Fibroblast of peridontal ligament (primary cell): ENCODE measurements at regions not wholly inside any gene's neighbourhood (a gene's known extent, or its start where the extent isn't known, plus 50 kb on each side); places are given as distances from the start of the nearest gene placed in this dataset.
"Not testable (repeated sequence)": the region's sequence is repeated elsewhere in the genome, so short reads cannot be mapped to it uniquely, and the experiment has no call there.

Experiments used
- DNase-seq: peaks from one replicate; pipeline ENCODE4 v3.0.0-alpha.2; 2010; ENCODE audit errors: extremely low read depth

DNA sequence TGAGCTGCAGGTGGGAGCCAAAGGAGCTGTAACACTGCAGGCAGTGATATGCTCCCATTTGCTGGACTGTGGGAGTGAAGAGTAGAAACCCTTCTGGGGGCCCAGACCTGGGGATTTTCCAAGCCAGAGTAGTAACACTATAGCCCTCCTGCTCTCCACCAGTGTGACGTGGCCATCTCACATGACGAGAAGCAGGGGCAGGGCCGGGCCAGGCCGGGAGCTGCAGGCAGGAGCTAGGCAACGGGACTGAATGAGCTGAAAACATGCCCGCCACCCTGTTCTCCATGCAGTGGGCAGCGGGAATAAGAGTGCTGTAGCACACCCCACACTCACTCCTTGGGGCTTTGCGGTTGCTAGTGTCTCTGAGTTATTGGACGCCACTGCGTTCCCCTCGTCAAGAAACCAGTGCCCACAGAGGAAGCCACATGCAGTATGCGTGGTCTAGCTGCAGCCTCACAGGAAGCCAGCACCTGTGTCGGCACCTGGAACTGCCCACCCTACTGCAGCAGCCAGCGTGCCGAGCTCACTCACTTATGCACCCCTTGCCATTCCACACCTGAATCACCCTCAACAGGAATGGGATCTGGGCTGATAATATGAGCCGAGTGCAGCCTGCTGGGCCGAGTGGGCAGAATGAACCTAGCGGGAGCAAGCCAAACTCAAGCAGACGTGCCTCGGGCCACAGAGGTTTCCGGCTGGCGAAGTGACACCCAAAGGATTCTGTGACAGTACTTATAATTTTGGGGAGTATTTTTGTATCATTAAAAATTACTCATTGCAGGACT lies 1389.6 kb downstream of the KCNT2 start:
- no peak for DNase-seq

DNA sequence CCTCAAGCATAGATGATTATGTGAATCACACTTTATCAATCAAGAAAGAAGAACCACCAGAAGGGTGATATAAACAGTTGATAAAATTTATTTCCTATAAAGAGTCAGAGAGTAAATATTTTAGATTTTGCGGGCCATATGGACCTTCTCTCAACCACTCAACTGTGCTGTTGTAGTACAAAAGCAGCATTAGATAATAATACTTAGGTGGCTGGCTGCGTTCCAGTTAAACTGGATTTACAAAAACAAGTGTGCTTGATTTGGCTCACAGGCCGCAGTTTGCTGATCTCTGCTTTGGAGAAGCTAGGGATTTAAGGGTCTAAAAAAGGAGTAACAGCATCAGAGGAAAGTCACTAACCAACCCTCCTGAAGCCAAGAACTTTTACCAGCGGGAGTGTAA lies 1406.0 kb downstream of the KCNT2 start:
- DNase-seq, result no peak

DNA sequence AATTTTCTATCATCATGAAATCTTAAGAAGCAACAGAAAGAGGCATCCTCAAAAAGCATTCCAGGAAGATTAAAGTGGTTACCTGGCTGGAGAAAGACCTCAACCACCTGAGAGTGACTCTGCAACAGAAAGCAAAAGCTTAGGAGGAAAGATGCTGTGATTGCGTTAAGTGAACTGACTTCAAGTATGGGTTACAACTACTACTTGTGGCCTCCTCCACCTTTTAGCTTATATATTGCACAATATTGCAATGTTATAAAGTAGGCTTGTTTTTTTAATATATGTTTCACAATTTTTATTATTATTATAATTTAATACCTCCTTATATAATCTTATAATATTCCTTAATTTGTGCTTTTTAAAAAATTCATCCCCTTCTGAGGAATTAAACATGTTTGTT lies 1407.5 kb downstream of the KCNT2 start:
- no peak for DNase-seq

DNA sequence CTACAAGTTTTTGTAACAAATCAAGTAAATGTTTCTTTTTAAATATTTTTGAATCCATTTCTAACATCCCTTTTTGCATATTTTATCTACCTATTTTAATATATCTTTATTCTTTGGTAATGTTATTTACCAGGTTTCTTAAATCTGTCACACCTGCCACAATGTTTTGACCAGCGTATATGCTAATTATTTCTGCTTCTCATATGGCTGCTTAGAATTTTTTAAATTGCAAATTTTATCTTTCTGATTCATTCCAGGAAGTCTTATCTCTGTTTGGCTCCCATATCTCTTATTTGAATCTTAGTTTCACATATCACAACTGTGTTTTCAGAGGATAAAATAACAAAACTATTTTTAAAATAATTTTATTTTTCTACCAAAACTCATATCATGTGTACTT lies 1411.1 kb downstream of the KCNT2 start:
- DNase-seq, result no peak

DNA sequence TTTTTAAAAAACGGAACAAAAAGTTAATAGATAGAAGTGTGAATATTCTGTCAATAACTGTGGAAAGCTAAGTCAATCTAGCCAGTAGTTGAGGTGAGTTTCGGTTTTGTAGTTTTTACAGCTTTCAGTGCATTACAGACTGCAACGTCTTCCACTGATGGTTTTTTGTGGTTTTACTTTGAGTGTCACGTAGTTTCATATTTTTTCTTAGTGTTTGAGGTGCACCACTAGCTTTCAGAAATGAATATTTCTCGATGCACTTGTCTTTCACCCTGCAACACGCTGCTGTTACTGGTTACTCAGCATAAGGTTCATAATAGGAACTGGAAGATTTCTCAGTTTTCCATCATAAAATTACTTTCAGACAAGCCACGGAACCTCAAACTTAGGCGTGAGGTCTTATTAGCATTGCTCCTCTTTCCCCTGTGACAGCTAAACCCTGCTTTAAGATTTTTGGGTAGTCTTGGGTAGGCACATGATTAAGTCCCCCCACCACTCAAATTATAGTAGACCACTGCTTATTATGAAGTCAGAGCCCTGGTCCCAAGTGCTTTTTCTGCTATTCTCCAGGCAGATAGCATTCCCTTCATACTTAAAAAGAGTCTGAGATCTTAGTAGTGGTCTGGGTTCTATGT lies 1412.7 kb downstream of the KCNT2 start:
- DNase-seq, result no peak

DNA sequence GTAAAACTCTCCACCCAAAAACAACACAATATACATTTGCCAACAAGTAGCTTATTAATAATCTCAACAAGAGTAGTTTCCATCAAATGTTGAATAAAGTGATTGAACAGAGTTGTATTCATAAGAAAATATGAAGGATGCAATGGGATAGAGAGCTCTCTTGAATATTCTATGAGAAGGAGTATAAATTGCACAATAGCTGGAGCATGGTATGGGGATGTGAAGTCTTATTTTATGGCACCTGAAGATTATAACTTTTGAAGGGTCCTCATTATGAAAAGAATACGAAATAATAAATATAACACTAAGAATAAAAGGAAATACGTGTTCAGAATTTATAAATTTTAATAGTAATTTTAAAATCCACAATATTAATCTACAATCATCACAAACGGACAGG lies 1415.1 kb downstream of the KCNT2 start:
- no peak for DNase-seq

DNA sequence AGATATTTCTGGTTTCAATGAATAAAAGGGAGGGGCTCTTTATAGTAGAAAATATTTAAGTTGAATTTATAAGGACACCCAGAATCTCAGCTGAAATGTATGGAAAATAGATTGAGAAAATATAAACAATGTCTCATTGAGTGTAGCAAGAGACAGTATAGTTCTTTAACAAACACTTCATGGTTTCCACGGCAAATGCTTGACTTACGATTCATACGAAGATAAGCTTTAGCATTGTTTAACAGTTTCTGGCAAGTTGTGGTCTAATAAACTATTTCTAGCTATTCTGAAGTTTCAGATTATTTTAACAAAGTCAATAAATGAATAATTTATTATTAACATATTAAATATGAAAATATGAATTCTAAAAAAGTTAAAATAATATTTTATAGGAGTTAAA lies 1419.4 kb downstream of the KCNT2 start:
- DNase-seq, result no peak

DNA sequence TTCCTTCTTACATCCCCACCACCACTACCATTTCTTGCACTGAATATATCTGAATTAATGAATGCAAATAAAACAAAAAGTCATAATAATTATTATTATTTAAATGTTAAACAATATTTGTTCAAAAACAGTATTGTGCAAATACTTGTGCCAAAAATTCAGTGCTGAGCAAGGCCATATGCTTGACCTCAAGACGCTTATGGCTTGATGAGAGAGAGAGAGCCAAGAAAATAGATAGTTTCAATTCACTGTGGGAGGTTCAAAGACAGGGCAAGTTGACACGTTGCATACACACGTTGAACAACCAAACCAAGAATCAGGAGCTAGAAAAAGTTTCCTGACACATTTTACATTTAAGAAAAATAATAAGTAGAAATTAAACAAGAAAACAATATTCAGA lies 1421.7 kb downstream of the KCNT2 start:
- no peak for DNase-seq

DNA sequence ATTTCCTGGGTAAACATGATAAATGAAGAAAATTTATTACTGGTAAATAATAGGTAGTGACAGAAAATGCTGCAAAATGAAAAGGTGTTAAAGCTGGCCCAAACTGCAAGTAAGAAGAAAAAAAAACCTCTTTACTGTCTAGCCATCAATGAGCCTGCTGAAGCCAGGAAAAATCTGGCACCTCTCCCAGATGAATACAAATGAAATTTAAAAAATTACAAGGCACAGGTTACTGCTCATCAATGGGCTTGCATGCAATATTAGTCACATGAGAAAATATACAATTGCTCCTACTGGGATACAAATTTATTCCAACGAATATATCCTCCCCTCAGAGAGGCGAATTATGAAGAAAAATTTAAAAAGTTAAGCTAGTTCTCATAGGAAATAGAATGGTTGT lies 1422.5 kb downstream of the KCNT2 start:
- no peak for DNase-seq

DNA sequence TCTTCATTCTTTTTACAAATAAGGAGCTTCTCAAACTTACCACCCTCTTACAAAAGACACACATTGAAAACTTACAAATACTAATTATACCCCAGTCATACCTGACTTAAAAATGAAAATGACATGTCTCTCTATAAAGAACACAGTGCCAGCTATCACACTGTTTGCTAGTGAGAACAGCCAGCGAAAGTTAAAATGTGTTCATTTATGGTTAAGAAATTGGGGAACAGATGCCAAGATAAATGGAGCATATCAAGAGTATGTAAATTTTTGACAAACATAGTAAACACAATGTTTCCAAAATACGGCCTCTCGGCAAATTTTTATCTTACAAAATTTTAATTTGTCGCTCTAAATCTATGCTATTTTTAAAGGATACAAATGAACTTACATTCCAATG lies 1422.9 kb downstream of the KCNT2 start:
- no peak for DNase-seq

DNA sequence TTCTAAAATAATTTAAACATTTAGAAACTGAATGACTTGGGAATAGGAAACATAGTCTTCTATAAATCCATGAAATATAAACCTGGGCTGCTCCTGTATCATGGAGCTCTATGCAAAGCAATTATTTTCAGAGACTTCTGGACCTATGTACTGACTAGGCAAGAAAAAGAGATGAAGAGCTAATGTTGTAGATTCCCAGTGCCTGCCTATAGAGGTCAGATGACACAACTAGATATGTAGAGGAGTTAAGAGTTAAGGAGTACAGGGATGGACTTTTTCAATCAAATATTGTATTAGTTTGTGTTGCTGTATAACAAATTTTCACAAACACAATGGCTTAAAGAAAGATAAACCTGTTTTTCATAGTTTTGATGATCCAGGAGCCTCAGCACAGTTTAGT lies 1434.5 kb downstream of the KCNT2 start:
- DNase-seq, result no peak

DNA sequence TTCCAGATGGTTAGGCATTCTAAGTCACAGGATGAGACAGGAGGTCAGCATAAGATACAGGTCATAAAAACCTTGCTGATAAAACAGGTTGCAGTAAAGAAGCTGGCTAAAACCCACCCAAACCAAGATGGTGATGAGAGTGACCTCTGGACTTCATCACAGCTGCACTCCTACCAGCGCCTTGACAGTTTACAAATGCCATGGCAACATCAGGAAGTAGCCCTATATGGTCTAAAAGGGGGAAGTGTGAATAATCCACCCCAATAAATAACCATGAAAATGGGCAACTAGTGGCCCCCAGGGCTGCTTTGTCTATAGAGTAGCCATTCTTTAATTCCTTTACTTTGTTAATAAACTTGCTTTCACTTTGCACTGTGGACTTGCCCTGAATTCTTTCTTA lies 1448.4 kb downstream of the KCNT2 start:
- DNase-seq, result not testable (repeated sequence)

DNA sequence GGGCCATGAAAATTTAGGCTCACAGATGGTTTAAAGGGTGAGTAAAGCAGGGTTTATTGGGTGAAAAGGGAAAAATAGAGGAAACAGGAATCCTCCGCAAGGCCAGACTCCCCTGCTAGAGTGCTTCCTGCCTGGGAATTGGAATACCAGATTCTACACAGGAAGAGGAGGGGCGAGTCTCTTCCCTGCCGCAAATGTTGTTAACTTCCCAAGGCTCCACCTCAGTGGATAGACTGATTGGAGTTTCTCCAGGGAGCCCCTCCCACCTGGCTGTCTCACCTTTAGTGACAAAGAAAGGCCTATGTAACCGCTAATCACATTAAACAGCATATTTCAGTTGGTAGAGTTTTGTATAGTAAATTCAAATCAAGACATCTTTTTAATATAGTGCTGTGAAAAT lies 1450.1 kb downstream of the KCNT2 start:
- no peak for DNase-seq

DNA sequence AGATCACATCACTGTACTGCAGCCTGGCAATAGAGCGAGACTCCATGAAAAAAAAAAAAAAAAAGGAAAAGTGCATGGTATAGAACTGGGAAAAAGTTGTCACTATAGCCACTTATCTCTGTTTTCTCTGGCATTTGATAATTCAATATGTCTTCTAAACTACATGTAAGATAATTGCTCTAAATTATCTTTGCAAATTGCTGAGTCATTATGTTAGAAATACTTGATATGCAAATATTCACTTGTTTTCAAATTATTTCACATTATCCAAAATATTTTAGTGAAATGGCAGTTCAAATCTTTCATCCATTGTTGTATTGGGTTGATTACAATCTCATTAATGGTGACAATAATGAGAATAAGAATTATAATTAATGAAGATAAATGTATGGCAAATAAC lies 1455.1 kb downstream of the KCNT2 start:
- no peak for DNase-seq

DNA sequence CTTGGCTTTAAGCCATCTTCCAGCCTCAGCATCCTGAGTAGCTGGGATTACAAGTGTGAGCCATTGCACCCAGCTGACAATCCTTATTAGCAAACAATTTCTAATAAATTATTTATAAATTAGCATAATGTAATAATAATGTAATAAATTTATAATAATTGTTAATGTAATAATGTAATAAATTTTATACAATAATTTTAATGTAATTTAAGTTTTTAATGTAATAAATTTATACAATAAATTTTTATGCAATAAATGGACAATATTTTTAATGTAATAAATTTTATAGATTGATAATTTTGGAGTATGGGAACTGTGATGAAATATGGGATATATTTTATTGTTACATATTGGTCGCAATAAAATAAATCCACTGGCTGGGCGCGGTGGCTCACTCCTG lies 1457.5 kb downstream of the KCNT2 start:
- DNase-seq, result no peak

DNA sequence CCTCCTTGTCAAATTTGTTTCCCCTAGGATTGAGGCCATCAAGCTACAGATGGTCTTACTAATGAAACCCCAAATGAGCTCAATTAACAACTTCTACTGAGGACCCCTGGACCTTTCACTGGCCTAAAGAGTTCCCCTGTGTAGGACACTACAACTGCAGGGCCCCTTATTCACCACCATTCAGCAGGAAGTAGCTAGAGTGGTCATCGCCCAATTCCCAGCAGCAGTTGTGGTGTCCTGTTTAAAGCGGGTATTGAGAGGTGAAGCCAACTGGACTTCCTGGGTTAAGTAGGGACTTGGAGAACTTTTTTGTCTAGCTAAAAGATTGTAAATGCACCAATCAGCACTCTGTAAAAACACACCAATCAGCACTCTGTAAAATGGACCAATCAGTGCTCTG lies 1466.9 kb downstream of the KCNT2 start:
- DNase-seq, result no peak

DNA sequence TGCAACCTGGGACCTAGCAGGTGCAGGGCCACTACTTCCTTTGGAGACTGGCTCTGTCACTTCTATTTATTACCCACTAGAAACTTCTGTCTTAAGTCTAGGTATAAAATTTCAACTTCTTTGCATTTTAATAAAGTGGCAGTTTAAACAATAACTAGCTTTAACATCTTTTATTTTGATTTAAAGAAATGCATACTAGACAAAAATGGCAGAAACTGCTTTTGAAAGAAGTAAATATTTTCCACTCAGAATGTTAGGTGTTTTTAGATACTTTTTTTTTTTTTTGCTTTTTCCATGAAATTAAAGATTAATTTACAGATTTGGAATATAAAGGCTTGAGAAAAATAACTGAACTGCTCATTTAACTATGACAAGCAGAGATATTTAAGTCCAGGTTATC lies 1477.6 kb downstream of the KCNT2 start:
- DNase-seq, result no peak

DNA sequence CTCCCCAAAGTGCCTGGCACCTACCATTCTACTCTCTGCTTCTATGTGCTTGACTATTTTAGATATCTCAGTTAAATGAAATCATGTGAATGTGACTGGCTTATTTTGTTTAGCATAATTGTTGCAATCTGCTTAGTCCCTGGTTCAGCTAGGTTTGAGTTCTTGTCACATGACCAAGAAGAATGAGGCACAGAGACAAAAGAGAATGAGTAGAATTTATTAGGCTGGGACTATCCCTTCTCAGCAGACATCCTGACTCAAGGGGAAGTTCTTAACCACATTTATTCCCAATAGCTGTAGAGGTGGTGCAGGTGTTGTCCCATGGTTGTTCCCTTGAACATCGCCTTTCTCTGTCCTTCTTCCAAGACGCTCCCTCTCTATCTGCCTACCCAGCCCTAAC lies 1485.7 kb downstream of the KCNT2 start:
- no peak for DNase-seq

DNA sequence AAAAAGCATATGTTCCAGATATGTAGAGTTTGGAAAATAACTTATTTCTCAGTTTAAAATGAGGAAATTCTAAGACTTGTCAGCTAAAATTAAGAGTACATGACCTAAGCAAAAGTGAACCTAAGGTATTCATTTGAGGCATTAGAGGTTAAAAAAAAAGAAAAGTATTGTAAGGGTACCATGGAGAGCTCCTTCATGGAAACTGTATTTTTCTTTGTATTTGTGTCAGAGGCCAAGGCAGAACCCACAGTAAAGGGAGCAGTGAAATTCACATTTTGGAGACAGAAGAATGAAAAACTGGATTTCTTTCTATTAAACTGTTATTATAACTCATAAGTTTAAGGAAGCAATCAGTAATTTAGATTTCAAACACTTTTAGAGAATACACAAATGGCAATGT lies 1494.8 kb downstream of the KCNT2 start:
- DNase-seq, result peak; percentile 1

DNA sequence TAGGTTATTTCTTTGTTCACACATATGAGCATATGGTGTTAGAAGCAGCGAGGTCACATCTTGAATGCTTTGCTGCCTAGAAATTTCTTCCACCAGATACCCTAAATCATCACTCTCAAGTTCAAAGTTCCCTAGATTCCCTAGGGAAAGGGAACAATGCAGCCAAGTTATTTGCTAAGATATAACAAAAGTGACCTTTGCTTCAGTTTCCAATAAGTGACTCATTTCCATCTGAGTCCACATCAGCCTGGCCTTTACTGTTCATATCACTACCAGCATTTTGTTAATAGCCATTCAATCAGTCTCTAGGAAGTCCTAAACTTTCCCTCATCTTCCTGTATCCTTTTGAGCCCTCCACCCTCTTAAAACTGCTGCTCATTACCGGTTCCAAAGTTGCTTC lies 1502.5 kb downstream of the KCNT2 start:
- no peak for DNase-seq

DNA sequence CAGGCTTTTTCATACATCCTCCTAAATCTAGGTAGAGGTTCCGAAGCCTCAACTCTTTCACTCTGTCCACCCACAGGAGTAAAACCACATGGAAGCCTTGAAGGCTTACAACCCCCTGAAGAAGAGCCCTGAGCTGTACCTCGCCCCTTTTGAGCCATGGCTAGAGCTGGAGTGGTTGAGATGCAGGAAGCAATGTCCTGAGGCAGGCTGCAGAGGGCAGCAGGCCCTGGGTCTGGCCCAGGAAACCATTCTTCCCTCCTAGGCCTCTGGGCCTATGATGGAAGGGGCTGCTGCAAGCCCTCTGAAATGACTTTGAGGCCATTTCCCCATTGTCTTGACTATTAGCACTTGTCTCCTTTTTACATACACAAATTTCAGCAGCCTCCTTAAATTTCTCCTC lies 1503.0 kb downstream of the KCNT2 start:
- DNase-seq, result no peak

DNA sequence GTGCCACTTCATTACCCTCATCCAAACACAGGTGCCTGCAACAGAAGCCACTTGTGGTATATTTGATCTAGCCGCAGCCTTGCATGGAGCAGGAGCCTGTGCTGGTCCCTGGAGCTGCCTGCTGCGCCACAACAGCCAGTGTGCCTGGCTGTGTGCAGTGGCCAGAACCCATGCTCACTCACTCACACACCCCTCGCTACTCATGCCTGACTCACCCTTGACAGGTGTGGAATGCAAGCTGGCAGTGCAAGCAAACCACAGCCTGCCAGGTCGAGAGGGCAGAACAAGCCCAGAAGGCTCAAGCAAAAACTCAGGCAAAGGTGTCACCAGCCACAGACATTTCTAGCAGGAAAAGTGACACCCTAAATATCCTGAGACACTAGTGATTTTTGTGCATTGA lies 1510.9 kb downstream of the KCNT2 start:
- no peak for DNase-seq

DNA sequence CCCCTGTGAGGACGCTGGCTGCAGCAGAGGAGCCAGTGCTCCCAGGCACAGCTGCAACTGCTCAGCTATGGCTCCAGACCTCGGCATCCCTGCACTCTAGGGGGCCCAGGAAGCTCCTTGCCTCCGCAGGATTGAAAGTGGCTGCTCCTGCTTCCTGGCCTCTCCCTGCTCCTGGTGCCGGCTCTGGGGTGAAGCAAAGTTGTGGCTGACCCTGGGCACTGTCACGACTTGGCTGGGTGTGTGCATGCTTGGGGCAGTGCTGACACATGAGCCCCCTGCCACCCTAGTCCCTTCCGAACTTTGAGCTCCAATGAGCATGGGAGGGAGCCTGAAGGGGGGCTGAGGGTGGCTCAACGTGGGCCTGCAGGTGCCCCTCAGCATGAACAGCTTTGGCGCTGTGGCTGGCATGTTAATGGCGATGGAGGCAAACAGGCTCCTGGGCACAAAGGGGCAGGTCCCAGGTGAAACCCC lies 1512.2 kb downstream of the KCNT2 start:
- no peak for DNase-seq

DNA sequence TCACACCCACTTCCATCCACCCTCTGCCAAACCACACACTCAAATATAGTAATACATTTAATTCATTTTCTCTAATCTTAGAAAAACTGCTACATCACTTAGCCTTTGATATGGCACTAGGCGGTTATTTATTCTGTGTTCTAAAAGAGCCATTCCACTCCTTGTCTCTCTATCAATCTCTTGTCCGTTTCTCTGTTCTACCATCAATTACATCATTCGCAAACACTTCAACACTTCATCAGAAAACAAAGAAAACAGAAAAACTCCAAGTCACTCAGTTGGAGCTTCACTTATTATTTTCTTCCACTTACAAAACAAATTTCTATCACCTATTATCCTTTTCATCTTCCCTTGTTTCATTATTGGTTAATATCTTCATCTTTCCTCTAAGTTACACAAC lies 1523.0 kb downstream of the KCNT2 start:
- no peak for DNase-seq
